Mammary epithelial cell (primary cell): ENCODE measurements at regions not wholly inside any gene's neighbourhood (a gene's known extent, or its start where the extent isn't known, plus 50 kb on each side); places are given as distances from the start of the nearest gene placed in this dataset.

Experiments
- CTCF ChIP-seq, 2 donors: IDR thresholded peaks in 1 of 2; conservative IDR thresholded peaks in 1 of 2; 2 replicates each; pipeline ENCODE4 v1.5.1; 2011 to 2012; ENCODE audit warnings: inconsistent platforms in 2 of 2, low read length in 2 of 2, mild to moderate bottlenecking in 2 of 2, control low read depth in 1 of 2, low read depth in 1 of 2; ENCODE audit not compliant: insufficient read depth in 1 of 2; ENCODE audit errors: extremely low read depth in 1 of 2
- EZH2 ChIP-seq: IDR thresholded peaks from 2 replicates; pipeline ENCODE4 v1.6.1; 2012; ENCODE audit warnings: low read length, inconsistent platforms, borderline replicate concordance

GRCh38 chr7:68438016-68438415, 1160.3 kb upstream of the AUTS2 start:
- TF ChIP-seq CTCF (conservative IDR thresholded peaks at IDR 0.05 in 1 of 2, IDR thresholded peaks at IDR 0.05 in 1 of 2; ENCODE audit: extremely low read depth in 1 of 2, insufficient read depth in 1 of 2, low read depth in 1 of 2, low read length in 2 of 2) (no peak), EZH2 (no peak)
